GM18502 (cell line): ENCODE measurements at regions not wholly inside any gene's neighbourhood (a gene's known extent, or its start where the extent isn't known, plus 50 kb on each side); places are given as distances from the start of the nearest gene placed in this dataset.

Experiments
- ATAC-seq: cut with Tn5 transposase; IDR thresholded peaks from one replicate; pipeline ENCODE4 v1.9.1; 2021; ENCODE audit warnings: mild to moderate bottlenecking; ENCODE audit not compliant: unreplicated experiment, poor library complexity

GRCh38 chr1:234732671-234733390 lies 122.9 kb upstream of the IRF2BP2 start:
- no peak for ATAC-seq

- no peak for ATAC-seq
These were observed 122.3 kb upstream of the IRF2BP2 start for GRCh38 chr1:234732260-234732659.

GRCh38 chr1:234731569-234732085 lies 121.6 kb upstream of the IRF2BP2 start:
- peak; percentile 40 for ATAC-seq

- peak; percentile 69 for ATAC-seq
These were observed 121.0 kb upstream of the IRF2BP2 start for GRCh38 chr1:234730770-234731568.

GRCh38 chr1:234730475-234730769 lies 120.4 kb upstream of the IRF2BP2 start:
- peak; percentile 5 for ATAC-seq

- no peak for ATAC-seq
These were observed 119.8 kb upstream of the IRF2BP2 start for GRCh38 chr1:234729561-234730474.

GRCh38 chr1:234728740-234729139 lies 118.8 kb upstream of the IRF2BP2 start:
- no peak for ATAC-seq

GRCh38 chr1:234727018-234727940 lies 117.3 kb upstream of the IRF2BP2 start:
- ATAC-seq: no peak

- ATAC-seq: no peak
These were observed 116.5 kb upstream of the IRF2BP2 start for GRCh38 chr1:234726359-234726943.

- ATAC-seq: no peak
These were observed 115.5 kb upstream of the IRF2BP2 start for GRCh38 chr1:234725177-234726132.

- peak; percentile 22 for ATAC-seq
These were observed 114.7 kb upstream of the IRF2BP2 start for GRCh38 chr1:234724516-234725176.

- no peak for ATAC-seq
These were observed 113.1 kb upstream of the IRF2BP2 start for GRCh38 chr1:234722904-234723720.

GRCh38 chr1:234722270-234722704 lies 112.3 kb upstream of the IRF2BP2 start:
- ATAC-seq: no peak

- no peak for ATAC-seq
These were observed 111.7 kb upstream of the IRF2BP2 start for GRCh38 chr1:234721476-234722269.

- ATAC-seq: no peak
These were observed 110.9 kb upstream of the IRF2BP2 start for GRCh38 chr1:234720709-234721441.
